Hepatocyte (in vitro differentiated cells): ENCODE measurements at regions not wholly inside any gene's neighbourhood (a gene's known extent, or its start where the extent isn't known, plus 50 kb on each side); places are given as distances from the start of the nearest gene placed in this dataset.
A peak's percentile ranks its signal among the peaks of the same experiment; 100 is the strongest.

ENCODE experiments used
- DNase-seq: peaks from one replicate; pipeline ENCODE4 v3.0.0-alpha.2; 2016; ENCODE audit warnings: low spot score
- H2AFZ ChIP-seq: fragments of 200-600 bp; sonication (generic); 2 replicates; pipeline ENCODE4 v1.6.0; 2016; ENCODE audit warnings: antibody characterized with exemption, mild to moderate bottlenecking
- H3K27ac ChIP-seq: fragments of 200-600 bp; sonication (generic); 2 replicates; pipeline ENCODE4 v1.5.1; 2016; ENCODE audit warnings: mild to moderate bottlenecking
- H3K27me3 ChIP-seq: fragments of 200-600 bp; sonication (generic); 2 replicates; pipeline ENCODE4 v1.6.1; 2016
- H3K36me3 ChIP-seq: fragments of 200-600 bp; sonication (generic); replicated peaks from 2 replicates; pipeline ENCODE4 v1.5.1; 2016; ENCODE audit warnings: low read depth; ENCODE audit not compliant: insufficient read depth
- H3K4me1 ChIP-seq: fragments of 200-600 bp; sonication (generic); 2 replicates; pipeline ENCODE4 v1.5.1; 2016; ENCODE audit warnings: mild to moderate bottlenecking, moderate library complexity; ENCODE audit not compliant: insufficient read depth
- H3K4me2 ChIP-seq: fragments of 200-600 bp; sonication (generic); 2 replicates; pipeline ENCODE4 v1.6.0; 2016
- H3K4me3 ChIP-seq: fragments of 200-600 bp; sonication (generic); 2 replicates; pipeline ENCODE4 v1.5.1; 2016; ENCODE audit warnings: mild to moderate bottlenecking
- H3K79me2 ChIP-seq: fragments of 200-600 bp; sonication (generic); 2 replicates; pipeline ENCODE4 v1.6.0; 2017; ENCODE audit warnings: mild to moderate bottlenecking
- H3K9me2 ChIP-seq: fragments of 200-600 bp; sonication (generic); replicated peaks from 2 replicates; pipeline ENCODE4 v1.6.0; 2017; ENCODE audit warnings: mild to moderate bottlenecking; ENCODE audit not compliant: insufficient read depth
- H3K9me3 ChIP-seq: fragments of 200-600 bp; sonication (generic); 2 replicates; pipeline ENCODE4 v1.5.1; 2016; ENCODE audit warnings: low read depth, mild to moderate bottlenecking
- H4K20me1 ChIP-seq: fragments of 200-600 bp; sonication (generic); 2 replicates; pipeline ENCODE4 v1.6.0; 2016; ENCODE audit warnings: mild to moderate bottlenecking; ENCODE audit not compliant: insufficient read depth, poor library complexity, severe bottlenecking
- EZH2 ChIP-seq: fragments of 200-600 bp; sonication (generic); IDR thresholded peaks from 2 replicates; pipeline ENCODE4 v1.6.1; 2016; ENCODE audit warnings: antibody characterized with exemption, mild to moderate bottlenecking, borderline replicate concordance
- EZH2phosphoT487 ChIP-seq: fragments of 200-600 bp; sonication (generic); IDR thresholded peaks from one replicate; pipeline ENCODE4 v1.6.1; 2018; ENCODE audit warnings: antibody characterized with exemption, mild to moderate bottlenecking, low read depth, moderate library complexity; ENCODE audit not compliant: unreplicated experiment, severe bottlenecking
- WGBS: methylation state at CpG from one replicate; pipeline ENCODE4 v1.1.6; 2016; ENCODE audit warnings: low lambda C conversion rate; ENCODE audit errors: missing lambda C conversion rate; 5-methylcytosine and 5-hydroxymethylcytosine counted together
- TF ChIP-seq, protein P1 (sequence below): fragments of 200-600 bp; sonication (generic); IDR thresholded peaks from 2 replicates; pipeline ENCODE4 v1.5.1; 2016; ENCODE audit warnings: antibody characterized with exemption, mild to moderate bottlenecking; ENCODE audit not compliant: poor library complexity

DNA sequence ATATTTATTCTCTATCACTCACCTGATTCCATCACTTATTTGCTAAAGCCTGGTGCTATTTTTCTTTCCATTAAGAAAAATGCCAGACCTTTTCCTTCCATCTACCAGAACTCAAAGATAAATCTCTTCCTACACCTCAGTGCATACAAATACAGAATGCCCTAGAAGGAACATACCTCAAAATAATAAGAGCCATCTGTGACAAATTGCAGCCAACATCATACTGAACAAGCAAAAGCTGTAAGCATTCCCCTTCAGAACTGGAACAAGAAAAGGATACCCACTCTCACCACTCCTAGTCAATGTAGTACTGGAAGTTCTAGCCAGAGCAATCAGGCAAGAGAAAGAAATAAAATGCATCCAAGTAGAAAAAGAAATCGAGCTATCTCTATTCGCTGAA, 315.9 kb upstream of the UBE2E3 start:
- no peak overlapping the region for H3K4me3 ChIP-seq
- TF ChIP-seq, protein P1, sequence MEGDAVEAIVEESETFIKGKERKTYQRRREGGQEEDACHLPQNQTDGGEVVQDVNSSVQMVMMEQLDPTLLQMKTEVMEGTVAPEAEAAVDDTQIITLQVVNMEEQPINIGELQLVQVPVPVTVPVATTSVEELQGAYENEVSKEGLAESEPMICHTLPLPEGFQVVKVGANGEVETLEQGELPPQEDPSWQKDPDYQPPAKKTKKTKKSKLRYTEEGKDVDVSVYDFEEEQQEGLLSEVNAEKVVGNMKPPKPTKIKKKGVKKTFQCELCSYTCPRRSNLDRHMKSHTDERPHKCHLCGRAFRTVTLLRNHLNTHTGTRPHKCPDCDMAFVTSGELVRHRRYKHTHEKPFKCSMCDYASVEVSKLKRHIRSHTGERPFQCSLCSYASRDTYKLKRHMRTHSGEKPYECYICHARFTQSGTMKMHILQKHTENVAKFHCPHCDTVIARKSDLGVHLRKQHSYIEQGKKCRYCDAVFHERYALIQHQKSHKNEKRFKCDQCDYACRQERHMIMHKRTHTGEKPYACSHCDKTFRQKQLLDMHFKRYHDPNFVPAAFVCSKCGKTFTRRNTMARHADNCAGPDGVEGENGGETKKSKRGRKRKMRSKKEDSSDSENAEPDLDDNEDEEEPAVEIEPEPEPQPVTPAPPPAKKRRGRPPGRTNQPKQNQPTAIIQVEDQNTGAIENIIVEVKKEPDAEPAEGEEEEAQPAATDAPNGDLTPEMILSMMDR, result no peak
- TF ChIP-seq EZH2 (no peak), EZH2phosphoT487 (no peak)

DNA sequence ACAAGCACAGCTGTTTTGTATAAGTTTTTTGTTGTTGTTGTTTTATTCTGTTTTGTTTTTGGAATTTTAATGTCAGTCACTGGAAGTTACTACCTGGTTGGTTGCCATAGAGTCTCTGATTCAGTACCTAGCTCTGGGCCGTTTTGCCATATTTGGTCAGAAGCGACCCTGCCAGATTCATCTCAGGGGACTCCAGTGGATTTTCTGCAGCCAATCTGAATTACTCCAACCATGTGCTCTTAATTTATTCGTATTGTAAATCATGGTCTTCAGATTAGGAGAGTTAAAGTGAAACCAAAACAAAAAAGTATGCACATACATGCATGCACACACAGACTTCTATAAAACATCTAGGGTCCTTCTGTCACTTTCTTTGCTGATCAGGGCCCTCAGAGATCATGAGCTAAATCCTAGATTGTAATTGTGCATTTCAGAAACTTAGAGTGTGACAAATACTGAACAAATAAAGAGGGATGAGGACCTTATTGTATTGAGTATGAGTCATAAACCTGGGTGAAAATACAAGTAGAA, 317.4 kb upstream of the UBE2E3 start:
- Histone ChIP-seq H2AFZ (no peak overlapping the region), H3K4me3 (no peak overlapping the region), H3K9me2 (no peaks in the 10 kb centered on the region), H3K27ac (no peak overlapping the region), H3K4me2 (peak overlapping the region; percentile 35), H3K9me3 (no peaks in the 10 kb centered on the region), H3K4me1 (peaks cover 17% of the 10 kb centered on the region), H3K36me3 (no peaks in the 10 kb centered on the region), H3K79me2 (no peaks in the 10 kb centered on the region), H4K20me1 (no peaks in the 10 kb centered on the region), H3K27me3 (no peaks in the 10 kb centered on the region)
- WGBS, result 86% methylated on average over 3 of the region's 3 CpGs
- DNase-seq, result no peak
- no peak for TF ChIP-seq EZH2phosphoT487

More for the DNA sequence above, 315.9 kb upstream of the UBE2E3 start:
- Histone ChIP-seq H2AFZ (no peak overlapping the region), H3K27me3 (no peaks in the 10 kb centered on the region), H3K9me3 (no peaks in the 10 kb centered on the region), H3K36me3 (no peaks in the 10 kb centered on the region), H3K27ac (no peak overlapping the region), H4K20me1 (no peaks in the 10 kb centered on the region), H3K4me2 (no peak overlapping the region), H3K4me1 (peaks cover 17% of the 10 kb centered on the region), H3K9me2 (no peaks in the 10 kb centered on the region), H3K79me2 (no peaks in the 10 kb centered on the region)
- DNase-seq, result no peak
- WGBS, result 95% methylated on average over 2 of the region's 2 CpGs

DNA sequence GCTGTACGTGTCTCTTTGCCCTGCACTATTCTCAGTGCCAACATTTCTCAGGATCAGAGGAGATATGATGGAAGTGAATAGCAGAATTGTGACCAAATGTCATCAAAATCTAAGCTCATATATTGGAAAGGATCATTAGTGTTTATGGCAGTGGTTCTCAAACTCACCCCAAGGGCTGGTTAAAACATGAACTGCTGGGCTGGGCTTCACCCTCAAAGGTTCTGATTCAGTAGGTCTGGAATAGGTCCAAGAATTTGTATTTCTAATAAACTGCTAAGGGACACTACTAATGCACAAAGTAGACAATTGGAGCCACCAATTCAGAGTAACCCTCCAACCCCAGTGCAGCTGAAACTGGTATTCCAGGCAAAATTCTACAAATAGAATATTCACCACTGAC, 317.9 kb upstream of the UBE2E3 start:
- H3K4me3 ChIP-seq, result no peak overlapping the region
- no peak overlapping the region for H3K4me2 ChIP-seq
- no peaks in the 10 kb centered on the region for H3K79me2 ChIP-seq
- 85% methylated on average over 1 of the region's 1 CpG for WGBS
- no peaks in the 10 kb centered on the region for H3K36me3 ChIP-seq
- H4K20me1 ChIP-seq, result no peaks in the 10 kb centered on the region
- no peaks in the 10 kb centered on the region for H3K9me2 ChIP-seq
- H3K27ac ChIP-seq, result no peak overlapping the region
- H3K4me1 ChIP-seq, result peaks cover 17% of the 10 kb centered on the region
- no peak for TF ChIP-seq EZH2phosphoT487
- TF ChIP-seq, protein P1, result no peak
- no peak for TF ChIP-seq EZH2
- H2AFZ ChIP-seq, result no peak overlapping the region
- H3K9me3 ChIP-seq, result no peaks in the 10 kb centered on the region
- no peak for DNase-seq
- H3K27me3 ChIP-seq, result no peaks in the 10 kb centered on the region

DNA sequence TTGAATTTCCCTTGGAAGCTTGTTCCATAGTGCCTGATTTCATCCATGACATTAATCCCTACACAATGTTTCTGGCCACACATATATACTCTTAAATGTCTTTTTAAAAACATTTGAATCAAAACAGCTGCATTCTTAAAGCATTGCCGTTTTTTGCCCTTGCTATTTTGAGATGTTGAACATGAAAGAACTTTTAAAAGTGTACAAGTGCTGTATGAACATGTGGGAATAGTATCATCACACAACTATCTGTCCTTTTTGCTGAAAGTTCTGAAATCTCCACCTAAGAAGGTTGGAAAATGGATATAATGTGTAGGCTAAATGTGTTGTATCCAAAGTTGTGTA, 318.7 kb upstream of the UBE2E3 start:
- H4K20me1 ChIP-seq, result no peaks in the 10 kb centered on the region
- no peak overlapping the region for H3K27ac ChIP-seq
- H3K4me3 ChIP-seq, result no peak overlapping the region
- H2AFZ ChIP-seq, result no peak overlapping the region
- H3K4me1 ChIP-seq, result peaks cover 17% of the 10 kb centered on the region
- no peak for DNase-seq
- no peak overlapping the region for H3K4me2 ChIP-seq
- no peaks in the 10 kb centered on the region for H3K9me3 ChIP-seq
- 89% methylated on average over 1 of the region's 1 CpG for WGBS
- H3K27me3 ChIP-seq, result no peaks in the 10 kb centered on the region
- no peaks in the 10 kb centered on the region for H3K79me2 ChIP-seq
- H3K36me3 ChIP-seq, result no peaks in the 10 kb centered on the region
- no peaks in the 10 kb centered on the region for H3K9me2 ChIP-seq
- no peak for TF ChIP-seq EZH2phosphoT487
- TF ChIP-seq, protein P1, result no peak
- TF ChIP-seq EZH2, result no peak
